Limb (tissue), 2 donors: ENCODE measurements at regions not wholly inside any gene's neighbourhood (a gene's known extent, or its start where the extent isn't known, plus 50 kb on each side); places are given as distances from the start of the nearest gene placed in this dataset.

Source experiments
- DNase-seq, 2 donors: peaks; one replicate each; pipeline ENCODE4 v3.0.0-alpha.2; 2016; ENCODE audit errors: extremely low spot score in 2 of 2

- no peak for DNase-seq
These were observed 475.5 kb downstream of the RPS24 start for GRCh38 chr10:78508955-78509748.

- peak; percentile 48 for DNase-seq
These were observed 477.1 kb downstream of the RPS24 start for GRCh38 chr10:78510566-78511323.

- DNase-seq: no peak
These were observed 477.9 kb downstream of the RPS24 start for GRCh38 chr10:78511324-78512204.

- DNase-seq: no peak
These were observed 478.5 kb downstream of the RPS24 start for GRCh38 chr10:78512205-78512550.

- no peak for DNase-seq
These were observed 479.7 kb downstream of the RPS24 start for GRCh38 chr10:78513330-78513729.

- no peak for DNase-seq
These were observed 480.3 kb downstream of the RPS24 start for GRCh38 chr10:78513986-78514385.

- DNase-seq: no peak
These were observed 480.8 kb downstream of the RPS24 start for GRCh38 chr10:78514459-78514858.

GRCh38 chr10:78515038-78515872 is 481.6 kb downstream of the RPS24 start:
- no peak for DNase-seq

- DNase-seq: no peak
These were observed 482.1 kb downstream of the RPS24 start for GRCh38 chr10:78515873-78516153.

GRCh38 chr10:78516236-78516635 is 482.6 kb downstream of the RPS24 start:
- no peak for DNase-seq

GRCh38 chr10:78516756-78517155 is 483.1 kb downstream of the RPS24 start:
- DNase-seq: no peak

GRCh38 chr10:78518224-78518623 is 484.6 kb downstream of the RPS24 start:
- DNase-seq: no peak

GRCh38 chr10:78520737-78521430 is 487.2 kb downstream of the RPS24 start:
- no peak for DNase-seq

- no peak for DNase-seq
These were observed 489.8 kb downstream of the RPS24 start for GRCh38 chr10:78523453-78523852.

GRCh38 chr10:78524342-78524741 is 490.7 kb downstream of the RPS24 start:
- DNase-seq: no peak

GRCh38 chr10:78524941-78525340 is 491.3 kb downstream of the RPS24 start:
- no peak for DNase-seq

- no peak for DNase-seq
These were observed 492.7 kb downstream of the RPS24 start for GRCh38 chr10:78526347-78526746.

GRCh38 chr10:78527296-78527695 is 493.6 kb downstream of the RPS24 start:
- no peak for DNase-seq

GRCh38 chr10:78528749-78529204 is 495.1 kb downstream of the RPS24 start:
- DNase-seq: no peak

GRCh38 chr10:78529262-78529661 is 495.6 kb downstream of the RPS24 start:
- no peak for DNase-seq

- peak in 1 of 2 donors; percentile 21 for DNase-seq
These were observed 497.4 kb downstream of the RPS24 start for GRCh38 chr10:78531088-78531487.
